K562 (cell line): ENCODE measurements at regions not wholly inside any gene's neighbourhood (a gene's known extent, or its start where the extent isn't known, plus 50 kb on each side); places are given as distances from the start of the nearest gene placed in this dataset.

Experiments
- ATAC-seq: fragments of 200-7000 bp; cut with Tn5 transposase; 3 replicates; pipeline ENCODE4 v1.9.1; 2020; ENCODE audit warnings: moderate library complexity
- BruUV-seq: library from RNA; stranded (reverse); fragments of 400-500 nt; replicated peaks from 2 replicates; lab custom pipeline; 2021; lab: Mats Ljungman, UMichigan
- CTCF ChIA-PET: fragments of 300-600 bp; formaldehyde crosslinking; extraction: SDS; loops from one replicate; lab custom pipeline; 2021; ENCODE audit warnings: low intra/inter-chr PET ratio; lab: Yijun Ruan, JAX
- POLR2A ChIA-PET: fragments of 300-600, 350-650 bp; sonication (Branson Sonifier 250); formaldehyde crosslinking; extraction: SDS; loops from one replicate; lab custom pipeline; 2021; ENCODE audit warnings: antibody characterized with exemption, inconsistent platforms; lab: Yijun Ruan, JAX
- DNase-seq, 4 experiments: peaks; one replicate each; pipeline versions ENCODE4 v3.0.0 to v3.0.0-alpha.2; 2011 to 2018; ENCODE audit warnings: low spot score in 3 of 4, mixed read lengths in 3 of 4; ENCODE audit errors: extremely low read depth in 1 of 4
- FAIRE-seq: peaks from 2 replicates; lab custom pipeline; 2011; peaks lifted over from hg19 to GRCh38; lab: Jason Lieb, UNC
- H2AFZ ChIP-seq: 2 replicates; pipeline ENCODE4 v1.6.0; 2011; ENCODE audit warnings: low read depth, low read length, control low read depth, inconsistent platforms
- H3K27ac ChIP-seq: fragments of 200-600 bp; 3 replicates; pipeline ENCODE4 v1.8.0; 2011; ENCODE audit warnings: low read depth, mild to moderate bottlenecking, control low read depth, inconsistent platforms, low read length, moderate library complexity, mixed read lengths; ENCODE audit errors: extremely low read depth
- H3K27me3 ChIP-seq, 2 experiments: fragments of 300-600 bp in 1 of 2; 2 replicates in 1 of 2; 3 replicates in 1 of 2; pipeline versions ENCODE4 v1.6.0 to v1.8.0; 2011; ENCODE audit warnings: inconsistent platforms in 2 of 2, low read length in 2 of 2, mild to moderate bottlenecking in 1 of 2, mixed read lengths in 1 of 2, moderate library complexity in 1 of 2; ENCODE audit not compliant: control insufficient read depth in 2 of 2, insufficient read depth in 2 of 2
- H3K36me3 ChIP-seq: fragments of 300-600 bp; 3 replicates; pipeline ENCODE4 v1.8.0; 2011; ENCODE audit warnings: mild to moderate bottlenecking, low read length, inconsistent platforms; ENCODE audit not compliant: control insufficient read depth, insufficient read depth
- H3K4me1 ChIP-seq, 2 experiments: fragments of 200-600 bp in 1 of 2; replicated peaks in 1 of 2; 2 replicates in 1 of 2; 3 replicates in 1 of 2; pipeline versions ENCODE4 v1.5.1 to v1.8.0; 2011; ENCODE audit warnings: inconsistent platforms in 2 of 2, low read length in 2 of 2, mild to moderate bottlenecking in 1 of 2, mixed read lengths in 1 of 2, moderate library complexity in 1 of 2; ENCODE audit not compliant: control insufficient read depth in 2 of 2, insufficient read depth in 2 of 2
- H3K4me2 ChIP-seq: 2 replicates; pipeline ENCODE4 v1.6.1; 2011; ENCODE audit warnings: low read length, control low read depth, inconsistent platforms, mixed read lengths; ENCODE audit not compliant: insufficient read depth
- H3K4me3 ChIP-seq: fragments of 200-600 bp; sonication (generic), shearing (Covaris generic); 2 replicates; pipeline ENCODE4 v1.5.1; 2016; ENCODE audit warnings: control low read depth, inconsistent platforms
- H3K79me2 ChIP-seq: fragments of 200-600 bp; 3 replicates; pipeline ENCODE4 v1.8.0; 2011; ENCODE audit warnings: low read length, inconsistent platforms; ENCODE audit not compliant: control insufficient read depth, insufficient read depth
- H3K9ac ChIP-seq, 2 experiments: 2 replicates each; pipeline versions ENCODE4 v1.6.0 to v1.6.1; 2011; ENCODE audit warnings: low read depth in 2 of 2, low read length in 2 of 2, control low read depth in 1 of 2, inconsistent platforms in 1 of 2, mild to moderate bottlenecking in 1 of 2, mixed read lengths in 1 of 2; ENCODE audit not compliant: insufficient read depth in 1 of 2
- H3K9me1 ChIP-seq: one replicate; pipeline ENCODE4 v1.6.0; 2011; ENCODE audit warnings: inconsistent platforms, mild to moderate bottlenecking, low read length, moderate library complexity; ENCODE audit not compliant: control insufficient read depth, insufficient read depth
- H3K9me3 ChIP-seq: replicated peaks from 2 replicates; pipeline ENCODE4 v1.5.1; 2011; ENCODE audit warnings: low read depth, low read length, inconsistent platforms; ENCODE audit not compliant: control insufficient read depth, insufficient read depth
- H4K20me1 ChIP-seq: replicated peaks from 2 replicates; pipeline ENCODE4 v1.6.1; 2011; ENCODE audit warnings: low read length, inconsistent platforms, mixed read lengths; ENCODE audit not compliant: control insufficient read depth, insufficient read depth
- FOSL1 ChIP-seq: fragments of 200-800 bp; sonication (Bioruptor generic); conservative IDR thresholded peaks from 2 replicates; pipeline ENCODE4 v1.6.1; 2016; ENCODE audit warnings: missing genetic modification characterization, missing compliant biosample characterization
- FOXK2 ChIP-seq, 2 experiments: fragments of 450-650 bp; IDR thresholded peaks in 1 of 2; conservative IDR thresholded peaks in 1 of 2; 2 replicates each; pipeline ENCODE4 v1.6.1; 2016; ENCODE audit warnings: low read depth in 2 of 2, mild to moderate bottlenecking in 1 of 2
- NFIX ChIP-seq: fragments of 250-450 bp; sonication (Bioruptor Pico); IDR thresholded peaks from 2 replicates; pipeline ENCODE4 v1.4.0; 2020; ENCODE audit warnings: low read depth, mild to moderate bottlenecking, moderate library complexity
- POLR2B ChIP-seq: fragments of 450-650 bp; IDR thresholded peaks from 2 replicates; pipeline ENCODE4 v1.6.1; 2018; ENCODE audit warnings: low read depth; ENCODE audit not compliant: partially characterized antibody
- SIX5 ChIP-seq, 2 experiments: IDR thresholded peaks; 2 replicates each; pipeline ENCODE4 v1.6.1; 2011; ENCODE audit warnings: low read length in 2 of 2, borderline replicate concordance in 1 of 2, low read depth in 1 of 2, mild to moderate bottlenecking in 1 of 2, moderate library complexity in 1 of 2; ENCODE audit not compliant: insufficient read depth in 1 of 2
- THAP12 ChIP-seq: fragments of 250-450 bp; sonication (Bioruptor Pico); IDR thresholded peaks from 2 replicates; pipeline ENCODE4 v1.9.0; 2021; ENCODE audit warnings: mild to moderate bottlenecking, inconsistent platforms
- ZZZ3 ChIP-seq: fragments of 450-650 bp; IDR thresholded peaks from 2 replicates; pipeline ENCODE4 v1.6.1; 2016; ENCODE audit warnings: antibody characterized with exemption, mild to moderate bottlenecking, moderate library complexity
- WGBS: fragments of 100-300 bp; shearing (Covaris generic); methylation state at CpG from one replicate; pipeline ENCODE4 v1.1.6; 2016; ENCODE audit warnings: low coverage, mixed read lengths; ENCODE audit not compliant: insufficient coverage; ENCODE audit errors: missing lambda C conversion rate; 5-methylcytosine and 5-hydroxymethylcytosine counted together
- in situ Hi-C: fragments of 300-500 bp; cut with MboI; formaldehyde crosslinking; loops from 4 replicates; pipeline ENCODE4 v1.15.0; 2018; ENCODE audit warnings: inconsistent platforms, mixed read lengths
- intact Hi-C: fragments of 100-400 bp; cut with micrococcal nuclease; formaldehyde crosslinking; loops from 2 replicates; pipeline ENCODE4 v1.14.2; 2022

GRCh38 chr5:105954341-105954740 lies 1716.4 kb downstream of the EFNA5 start:
- Histone ChIP-seq H3K27ac (no peak overlapping the region), H3K4me3 (no peak overlapping the region), H3K36me3 (no peaks in the 10 kb centered on the region), H3K9me1 (no peaks in the 10 kb centered on the region), H3K9ac (no peak overlapping the region), H3K4me1 (no peaks in the 10 kb centered on the region), H3K4me2 (no peak overlapping the region), H4K20me1 (no peaks in the 10 kb centered on the region), H3K27me3 (no peaks in the 10 kb centered on the region), H3K79me2 (no peaks in the 10 kb centered on the region), H3K9me3 (no peaks in the 10 kb centered on the region), H2AFZ (no peak overlapping the region)
- in situ Hi-C loops: no loop called here
- ChIA-PET CTCF (no interaction called here), POLR2A (no interaction called here)
- intact Hi-C loops: no loop called here
- no TSS peak for BruUV-seq
- WGBS: 4% methylated on average over 3 of the region's 3 CpGs
- DNase-seq: no peak
- TF ChIP-seq SIX5 (IDR thresholded peaks at IDR 0.05; ENCODE audit: borderline replicate concordance in 1 of 2, insufficient read depth in 1 of 2, low read depth in 1 of 2, low read length in 2 of 2) (no peak), ZZZ3 (no peak), NFIX (CRISPR knock-in tag) (no peak), POLR2B (no peak), FOXK2 (conservative IDR thresholded peaks at IDR 0.05 in 1 of 2, IDR thresholded peaks at IDR 0.05 in 1 of 2; ENCODE audit: low read depth in 2 of 2) (no peak), FOSL1 (tag) (no peak), THAP12 (CRISPR knock-in tag) (no peak)
- ATAC-seq: no peak
- FAIRE-seq: no peak
